ENCODE measurements at regions not wholly inside any gene's neighbourhood (a gene's known extent, or its start where the extent isn't known, plus 50 kb on each side); places are given as distances from the start of the nearest gene placed in this dataset.

GRCh38 chr16:86070484-86070883 lies 171.5 kb downstream of the IRF8 start:
- H3K36me3 ChIP-seq, result no peaks in the 10 kb centered on the region
- intact Hi-C loops (cut with micrococcal nuclease), result loop anchor here (5.0 kb wide), 1 partner anchor 447 kb away; no protein-coding TSS in a partner anchor
- H3K27me3 ChIP-seq (ENCODE audit: low read depth), result peaks cover 92% of the 10 kb centered on the region
- H3K27ac ChIP-seq (replicated peaks), result no peak overlapping the region
- H3K4me1 ChIP-seq, result peaks cover 3% of the 10 kb centered on the region
- no peak for TF ChIP-seq CTCF (IDR thresholded peaks at IDR 0.05; ENCODE audit: borderline replicate concordance)
- H3K9me3 ChIP-seq (replicated peaks), result no peaks in the 10 kb centered on the region
- H3K4me3 ChIP-seq, result no peak overlapping the region
- DNase-seq, result no peak

- no peak for DNase-seq
- no peak overlapping the region for H3K4me3 ChIP-seq
- no peak for TF ChIP-seq CTCF (IDR thresholded peaks at IDR 0.05; ENCODE audit: borderline replicate concordance)
- no peak overlapping the region for H3K27ac ChIP-seq (replicated peaks)
- peaks cover under 1% of the 10 kb centered on the region for H3K4me1 ChIP-seq
- intact Hi-C loops (cut with micrococcal nuclease), result loop anchor here (5.0 kb wide), 1 partner anchor 446 kb away; no protein-coding TSS in a partner anchor
- H3K9me3 ChIP-seq (replicated peaks), result no peaks in the 10 kb centered on the region
- H3K27me3 ChIP-seq (ENCODE audit: low read depth), result peaks cover 95% of the 10 kb centered on the region
- H3K36me3 ChIP-seq, result no peaks in the 10 kb centered on the region
These were observed 172.0 kb downstream of the IRF8 start for GRCh38 chr16:86070971-86071370.

- intact Hi-C loops (cut with micrococcal nuclease), result loop anchor here (5.0 kb wide), 1 partner anchor 446 kb away; no protein-coding TSS in a partner anchor
- Histone ChIP-seq H3K4me3 (no peak overlapping the region), H3K4me1 (no peaks in the 10 kb centered on the region), H3K9me3 (replicated peaks) (no peaks in the 10 kb centered on the region), H3K36me3 (no peaks in the 10 kb centered on the region), H3K27me3 (ENCODE audit: low read depth) (peaks cover 95% of the 10 kb centered on the region), H3K27ac (replicated peaks) (no peak overlapping the region)
- DNase-seq, result no peak
- TF ChIP-seq CTCF (IDR thresholded peaks at IDR 0.05; ENCODE audit: borderline replicate concordance), result no peak
These were observed 172.8 kb downstream of the IRF8 start for GRCh38 chr16:86071611-86072240.

GRCh38 chr16:86072328-86073102 lies 173.6 kb downstream of the IRF8 start:
- no peaks in the 10 kb centered on the region for H3K9me3 ChIP-seq (replicated peaks)
- H3K36me3 ChIP-seq, result no peaks in the 10 kb centered on the region
- H3K27me3 ChIP-seq (ENCODE audit: low read depth), result peaks cover 93% of the 10 kb centered on the region
- H3K4me1 ChIP-seq, result no peaks in the 10 kb centered on the region
- no peak overlapping the region for H3K4me3 ChIP-seq
- no peak overlapping the region for H3K27ac ChIP-seq (replicated peaks)
- intact Hi-C loops (cut with micrococcal nuclease), result loop anchor here (5.0 kb wide), 1 partner anchor 445 kb away; no protein-coding TSS in a partner anchor
- peak; percentile 86 for TF ChIP-seq CTCF (IDR thresholded peaks at IDR 0.05; ENCODE audit: borderline replicate concordance)
- peak; percentile 62 for DNase-seq

GRCh38 chr16:86073103-86073625 lies 174.2 kb downstream of the IRF8 start:
- intact Hi-C loops (cut with micrococcal nuclease), result loop anchor here (5.0 kb wide), 1 partner anchor 444 kb away; no protein-coding TSS in a partner anchor
- no peaks in the 10 kb centered on the region for H3K9me3 ChIP-seq (replicated peaks)
- DNase-seq, result no peak
- H3K4me1 ChIP-seq, result no peaks in the 10 kb centered on the region
- peaks cover 91% of the 10 kb centered on the region for H3K27me3 ChIP-seq (ENCODE audit: low read depth)
- H3K36me3 ChIP-seq, result no peaks in the 10 kb centered on the region
- H3K4me3 ChIP-seq, result no peak overlapping the region
- TF ChIP-seq CTCF (IDR thresholded peaks at IDR 0.05; ENCODE audit: borderline replicate concordance), result peak; percentile 34
- H3K27ac ChIP-seq (replicated peaks), result no peak overlapping the region
